Esophagus squamous epithelium (tissue), 5 donors: ENCODE measurements at regions not wholly inside any gene's neighbourhood (a gene's known extent, or its start where the extent isn't known, plus 50 kb on each side); places are given as distances from the start of the nearest gene placed in this dataset.

Experiments
- DNase-seq: peaks from one replicate; lab custom pipeline; 2025; lab: John Stamatoyannopoulos, UW
- H3K27ac ChIP-seq, 4 donors: fragments of 200-600 bp; sonication (generic); one replicate each; pipeline ENCODE4 v1.5.1; 2016 to 2019; ENCODE audit warnings: mild to moderate bottlenecking in 1 of 4
- H3K27me3 ChIP-seq, 4 donors: fragments of 200-600 bp; sonication (generic); 1 replicate in 3 of 4; 2 replicates in 1 of 4; pipeline versions ENCODE4 v1.5.1 to v1.6.0; 2017 to 2021; ENCODE audit warnings: antibody characterized with exemption in 1 of 4
- H3K36me3 ChIP-seq, 3 donors: fragments of 200-600 bp; sonication (generic); one replicate each; pipeline ENCODE4 v1.5.1; 2016 to 2019
- H3K4me1 ChIP-seq, 3 donors: fragments of 200-600 bp; sonication (generic); one replicate each; pipeline ENCODE4 v1.5.1; 2017 to 2019
- H3K4me3 ChIP-seq, 4 donors: fragments of 200-600 bp; sonication (generic); 1 replicate in 3 of 4; 2 replicates in 1 of 4; pipeline ENCODE4 v1.5.1; 2016 to 2019; ENCODE audit warnings: mild to moderate bottlenecking in 2 of 4, moderate library complexity in 1 of 4
- H3K9me3 ChIP-seq, 3 donors: fragments of 200-600 bp; sonication (generic); one replicate each; pipeline ENCODE4 v1.5.1; 2016 to 2019
- POLR2A ChIP-seq, 4 donors: fragments of 450-650 bp; IDR thresholded peaks; one replicate each; pipeline ENCODE4 v1.6.1; 2017; ENCODE audit warnings: antibody characterized with exemption in 4 of 4, mild to moderate bottlenecking in 4 of 4, moderate library complexity in 3 of 4
- WGBS, 2 donors: methylation state at CpG; one replicate each; pipeline ENCODE4 v1.1.5; 2018; 5-methylcytosine and 5-hydroxymethylcytosine counted together
- intact Hi-C: fragments of 100-400 bp; cut with DNase I; formaldehyde crosslinking; loops from one replicate; pipeline ENCODE4 v1.15.0; 2022
- TF ChIP-seq, protein P1 (sequence below), 6 experiments: fragments of 450-650 bp in 4 of 6; fragments of 200-600 bp in 2 of 6; sonication (generic) in 2 of 6; IDR thresholded peaks; one replicate each; pipeline ENCODE4 v1.5.1; 2016 to 2019; ENCODE audit warnings: antibody characterized with exemption in 6 of 6, mild to moderate bottlenecking in 4 of 6, moderate library complexity in 4 of 6
- donor health status: DM: yes; HTN: yes; CAD: no.

DNA sequence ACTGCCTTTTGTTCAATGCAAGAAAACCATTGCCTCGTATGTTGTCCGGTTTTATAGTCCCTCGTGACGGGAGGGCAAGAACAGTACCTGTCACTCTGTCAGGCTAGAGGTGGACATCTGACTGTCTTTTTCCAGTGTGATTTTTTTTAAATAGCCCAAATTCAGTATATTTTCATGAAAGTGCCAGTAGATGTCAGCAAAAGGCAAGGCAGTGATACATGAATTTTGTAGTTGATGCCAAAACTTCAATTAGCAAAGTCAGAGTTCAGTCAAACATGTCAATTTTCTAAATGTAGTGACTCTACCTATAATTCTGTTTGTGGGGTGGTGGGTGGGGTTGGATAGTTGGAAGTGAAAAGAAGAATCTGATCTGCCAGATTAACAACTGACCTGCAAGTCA is 296.0 kb upstream of the MC4R start:
- WGBS, 2 donors = 89 to 96% methylated on average over 4 of the region's 4 CpGs
- Histone ChIP-seq H3K9me3 (no peaks in the 10 kb centered on the region), H3K27me3 (no peaks in the 10 kb centered on the region), H3K4me1 (no peaks in the 10 kb centered on the region), H3K4me3 (no peak overlapping the region), H3K27ac (no peak overlapping the region), H3K36me3 (no peaks in the 10 kb centered on the region)
- DNase-seq = no peak
- intact Hi-C loops = no loop called here
- TF ChIP-seq, protein P1, sequence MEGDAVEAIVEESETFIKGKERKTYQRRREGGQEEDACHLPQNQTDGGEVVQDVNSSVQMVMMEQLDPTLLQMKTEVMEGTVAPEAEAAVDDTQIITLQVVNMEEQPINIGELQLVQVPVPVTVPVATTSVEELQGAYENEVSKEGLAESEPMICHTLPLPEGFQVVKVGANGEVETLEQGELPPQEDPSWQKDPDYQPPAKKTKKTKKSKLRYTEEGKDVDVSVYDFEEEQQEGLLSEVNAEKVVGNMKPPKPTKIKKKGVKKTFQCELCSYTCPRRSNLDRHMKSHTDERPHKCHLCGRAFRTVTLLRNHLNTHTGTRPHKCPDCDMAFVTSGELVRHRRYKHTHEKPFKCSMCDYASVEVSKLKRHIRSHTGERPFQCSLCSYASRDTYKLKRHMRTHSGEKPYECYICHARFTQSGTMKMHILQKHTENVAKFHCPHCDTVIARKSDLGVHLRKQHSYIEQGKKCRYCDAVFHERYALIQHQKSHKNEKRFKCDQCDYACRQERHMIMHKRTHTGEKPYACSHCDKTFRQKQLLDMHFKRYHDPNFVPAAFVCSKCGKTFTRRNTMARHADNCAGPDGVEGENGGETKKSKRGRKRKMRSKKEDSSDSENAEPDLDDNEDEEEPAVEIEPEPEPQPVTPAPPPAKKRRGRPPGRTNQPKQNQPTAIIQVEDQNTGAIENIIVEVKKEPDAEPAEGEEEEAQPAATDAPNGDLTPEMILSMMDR (IDR thresholded peaks at IDR 0.05) = no peak
- TF ChIP-seq POLR2A (IDR thresholded peaks at IDR 0.05) = no peak

DNA sequence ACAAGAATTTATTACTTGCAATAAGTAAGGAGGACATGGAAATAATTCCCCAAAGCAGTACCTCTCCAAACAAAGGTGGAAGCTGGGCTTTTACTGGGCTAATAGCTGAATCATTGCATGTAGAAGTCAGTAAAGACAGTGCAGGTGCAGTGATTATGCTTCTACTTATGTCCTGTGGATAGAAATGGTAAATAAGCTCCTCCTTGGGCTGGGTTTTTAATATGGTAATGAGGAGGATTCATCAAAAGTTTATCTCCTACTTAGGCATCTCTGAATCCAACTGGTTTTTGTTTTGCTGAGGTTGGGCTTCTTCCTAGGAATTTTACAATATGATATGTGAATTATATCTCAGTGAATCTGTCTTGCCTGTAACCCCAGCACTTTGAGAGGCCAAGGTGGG is 297.4 kb upstream of the MC4R start:
- no peak for DNase-seq
- Histone ChIP-seq H3K4me1 (no peaks in the 10 kb centered on the region), H3K27ac (no peak overlapping the region), H3K4me3 (no peak overlapping the region), H3K36me3 (no peaks in the 10 kb centered on the region), H3K27me3 (no peaks in the 10 kb centered on the region), H3K9me3 (no peaks in the 10 kb centered on the region)
- no peak for TF ChIP-seq POLR2A (IDR thresholded peaks at IDR 0.05)
- TF ChIP-seq, protein P1 (IDR thresholded peaks at IDR 0.05) = no peak
- intact Hi-C loops = no loop called here

DNA sequence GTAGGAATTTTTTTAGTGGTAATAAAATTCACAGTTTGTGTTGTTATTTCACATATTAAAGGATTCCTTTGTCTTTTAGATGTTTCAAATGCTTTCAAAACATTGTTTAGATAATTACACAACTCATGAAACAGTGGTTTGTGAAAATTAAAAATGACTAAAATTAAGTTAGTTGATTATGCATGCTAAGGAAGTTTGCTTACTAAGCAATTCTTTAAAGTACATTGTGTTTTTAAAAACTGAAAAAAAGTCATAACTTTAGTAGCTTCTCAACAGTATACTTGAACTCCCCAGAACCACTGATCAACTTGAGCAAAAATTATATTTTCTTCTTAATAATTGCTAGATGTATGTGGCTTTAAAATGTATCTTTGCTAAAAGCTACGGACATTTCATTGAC is 298.4 kb upstream of the MC4R start:
- Histone ChIP-seq H3K9me3 (no peaks in the 10 kb centered on the region), H3K27me3 (no peaks in the 10 kb centered on the region), H3K4me3 (no peak overlapping the region), H3K36me3 (no peaks in the 10 kb centered on the region), H3K4me1 (no peaks in the 10 kb centered on the region), H3K27ac (no peak overlapping the region)
- 85 to 87% methylated on average over 1 of the region's 1 CpG for WGBS, 2 donors
- no peak for TF ChIP-seq POLR2A (IDR thresholded peaks at IDR 0.05)
- TF ChIP-seq, protein P1 (IDR thresholded peaks at IDR 0.05) = no peak
- no peak for DNase-seq
- intact Hi-C loops = no loop called here

DNA sequence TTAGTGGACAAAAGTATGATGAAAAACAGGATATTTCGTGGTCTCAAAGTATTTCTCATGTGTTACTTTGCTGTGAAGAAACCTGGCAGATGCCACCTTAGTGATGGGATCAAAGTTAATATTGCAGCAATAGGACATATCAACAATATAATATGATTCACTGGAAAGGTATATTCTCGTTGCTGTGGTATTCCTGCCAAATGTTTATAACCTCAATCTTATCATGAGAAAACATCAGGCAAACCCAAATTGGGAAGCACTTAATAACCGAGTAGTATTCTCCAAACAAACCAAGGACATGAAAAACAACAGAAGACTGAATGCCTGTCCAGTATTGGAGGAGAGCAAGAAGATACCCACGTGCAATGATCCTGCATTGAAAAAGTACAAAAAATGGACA is 302.6 kb upstream of the MC4R start:
- DNase-seq = no peak
- Histone ChIP-seq H3K27me3 (no peaks in the 10 kb centered on the region), H3K36me3 (no peaks in the 10 kb centered on the region), H3K27ac (no peak overlapping the region), H3K4me3 (no peak overlapping the region), H3K4me1 (no peaks in the 10 kb centered on the region), H3K9me3 (no peaks in the 10 kb centered on the region)
- no peak for TF ChIP-seq POLR2A (IDR thresholded peaks at IDR 0.05)
- TF ChIP-seq, protein P1 (IDR thresholded peaks at IDR 0.05) = no peak
- WGBS, 2 donors = 39 to 52% methylated on average over 4 of the region's 4 CpGs
- intact Hi-C loops = no loop called here

DNA sequence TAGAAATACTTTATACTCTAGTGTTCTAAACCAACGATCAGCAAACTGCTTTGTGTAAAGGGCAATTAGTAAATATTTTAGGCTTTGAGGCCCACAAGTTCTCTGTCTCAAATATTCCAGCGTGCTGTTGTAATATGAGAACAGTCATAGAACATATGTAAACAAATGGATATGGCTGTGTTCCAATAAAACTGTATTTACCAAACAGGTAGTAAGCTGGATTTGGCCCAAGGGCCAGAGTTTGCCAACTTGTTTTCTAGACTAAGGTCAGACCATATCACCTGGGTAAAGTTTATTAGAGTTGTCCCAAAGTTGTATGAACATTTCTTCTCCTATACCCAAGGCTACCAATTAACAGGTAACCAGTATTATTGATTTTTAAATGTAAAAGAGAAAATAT is 303.2 kb upstream of the MC4R start:
- H3K4me3 ChIP-seq = no peak overlapping the region
- no peak for DNase-seq
- 37 to 46% methylated on average over 2 of the region's 2 CpGs for WGBS, 2 donors
- TF ChIP-seq POLR2A (IDR thresholded peaks at IDR 0.05) = no peak
- H3K9me3 ChIP-seq = no peaks in the 10 kb centered on the region
- H3K4me1 ChIP-seq = no peaks in the 10 kb centered on the region
- H3K27me3 ChIP-seq = no peaks in the 10 kb centered on the region
- H3K27ac ChIP-seq = no peak overlapping the region
- intact Hi-C loops = no loop called here
- H3K36me3 ChIP-seq = no peaks in the 10 kb centered on the region

DNA sequence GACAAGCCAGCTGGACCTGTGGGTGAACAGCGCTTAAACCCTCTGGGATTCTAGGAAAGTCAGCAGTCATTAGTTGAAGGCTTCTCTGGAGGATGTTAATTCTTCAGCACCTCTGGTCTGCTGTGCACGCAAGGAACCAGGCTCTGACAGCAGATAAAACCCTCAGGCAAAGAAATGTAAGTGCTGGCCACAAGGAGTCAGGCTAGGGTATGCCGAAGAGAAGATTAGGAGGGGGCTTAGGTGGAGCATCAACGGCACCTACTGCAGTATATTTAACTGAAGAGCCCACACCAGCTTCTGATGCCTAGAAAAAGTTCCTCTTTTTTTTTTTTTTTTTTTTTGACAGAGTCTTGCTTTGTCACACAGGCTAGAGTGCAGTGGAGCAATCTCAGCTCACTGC is 304.2 kb upstream of the MC4R start:
- Histone ChIP-seq H3K4me1 (no peaks in the 10 kb centered on the region), H3K9me3 (no peaks in the 10 kb centered on the region), H3K27ac (no peak overlapping the region), H3K27me3 (no peaks in the 10 kb centered on the region), H3K36me3 (no peaks in the 10 kb centered on the region), H3K4me3 (no peak overlapping the region)
- intact Hi-C loops = no loop called here
- 53 to 63% methylated on average over 4 of the region's 4 CpGs for WGBS, 2 donors
- DNase-seq = no peak
- TF ChIP-seq POLR2A (IDR thresholded peaks at IDR 0.05) = no peak
- TF ChIP-seq, protein P1 (IDR thresholded peaks at IDR 0.05) = no peak
